Panc1 (cell line): ENCODE measurements at regions not wholly inside any gene's neighbourhood (a gene's known extent, or its start where the extent isn't known, plus 50 kb on each side); places are given as distances from the start of the nearest gene placed in this dataset.
A peak's percentile ranks its signal among the peaks of the same experiment; 100 is the strongest.

Experiments used
- ATAC-seq: fragments of 200-7000 bp; cut with Tn5 transposase; 2 replicates; pipeline ENCODE4 v1.9.1; 2020; ENCODE audit warnings: mild to moderate bottlenecking, moderate library complexity
- BruUV-seq: library from RNA; stranded (reverse); fragments of 400-500 nt; replicated peaks from 2 replicates; lab custom pipeline; 2021; lab: Mats Ljungman, UMichigan
- CTCF ChIA-PET: fragments of 300-600 bp; sonication (Branson Sonifier 250); formaldehyde crosslinking; loops from one replicate; lab custom pipeline; 2022; ENCODE audit warnings: antibody characterized with exemption; lab: Charles Lee
- POLR2A ChIA-PET: fragments of 300-600 bp; sonication (Branson Sonifier 250); formaldehyde crosslinking; loops from one replicate; lab custom pipeline; 2022; ENCODE audit warnings: antibody characterized with exemption; lab: Charles Lee
- DNase-seq: peaks from one replicate; pipeline ENCODE4 v3.0.0-alpha.2; 2010; ENCODE audit warnings: low read depth, low spot score
- H3K27ac ChIP-seq: 2 replicates; pipeline ENCODE4 v1.5.1; 2011; ENCODE audit warnings: mild to moderate bottlenecking, low read length, inconsistent platforms
- H3K27me3 ChIP-seq: fragments of 200-500 bp; sonication (Bioruptor generic); 2 replicates; pipeline ENCODE4 v1.6.0; 2014; ENCODE audit warnings: low read length, inconsistent platforms; ENCODE audit not compliant: control insufficient read depth, insufficient read depth
- H3K36me3 ChIP-seq: fragments of 200-500 bp; sonication (Bioruptor generic); 2 replicates; pipeline ENCODE4 v1.5.1; 2014; ENCODE audit warnings: inconsistent platforms, mild to moderate bottlenecking, low read length, moderate library complexity; ENCODE audit not compliant: control insufficient read depth, insufficient read depth
- H3K4me1 ChIP-seq: 2 replicates; pipeline ENCODE4 v1.5.1; 2011; ENCODE audit warnings: inconsistent platforms, mild to moderate bottlenecking, low read length, moderate library complexity; ENCODE audit not compliant: control insufficient read depth, insufficient read depth
- H3K4me3 ChIP-seq, 2 experiments: 2 replicates each; pipeline ENCODE4 v1.5.1; 2011 to 2012; ENCODE audit warnings: low read depth in 2 of 2, low read length in 2 of 2, mild to moderate bottlenecking in 2 of 2, inconsistent platforms in 1 of 2, moderate library complexity in 1 of 2
- H3K9me3 ChIP-seq: fragments of 200-500 bp; sonication (Bioruptor generic); 2 replicates; pipeline ENCODE4 v1.5.1; 2014; ENCODE audit warnings: low read depth, mild to moderate bottlenecking, inconsistent platforms, low read length, moderate library complexity; ENCODE audit not compliant: control insufficient read depth, insufficient read depth
- CTCF ChIP-seq: fragments of 450-650 bp; IDR thresholded peaks from 2 replicates; pipeline ENCODE4 v1.5.1; 2017; ENCODE audit warnings: mild to moderate bottlenecking
- POLR2AphosphoS5 ChIP-seq: IDR thresholded peaks from 2 replicates; pipeline ENCODE4 v1.6.1; 2012; ENCODE audit warnings: mild to moderate bottlenecking, low read depth, low read length, moderate library complexity
- SIN3A ChIP-seq: IDR thresholded peaks from 2 replicates; pipeline ENCODE4 v1.6.1; 2012; ENCODE audit warnings: low read depth, mild to moderate bottlenecking, low read length, moderate library complexity, borderline replicate concordance; ENCODE audit not compliant: insufficient read depth
- TCF7L2 ChIP-seq: IDR thresholded peaks from 2 replicates; pipeline ENCODE4 v1.6.1; 2011; ENCODE audit warnings: mild to moderate bottlenecking, low read depth, low read length, inconsistent platforms
- in situ Hi-C: cut with HindIII; loops from 2 replicates; pipeline ENCODE4 v1.10.0; 2016; ENCODE audit warnings: low sequenced_read_pairs, low pct_unique_long_range_greater_than_20kb
- intact Hi-C: fragments of 100-400 bp; cut with micrococcal nuclease; formaldehyde crosslinking; loops from one replicate; pipeline ENCODE4 v1.10.0; 2022; ENCODE audit not compliant: unreplicated experiment
- TF ChIP-seq, protein P1 (sequence below), 2 experiments: IDR thresholded peaks; 2 replicates each; pipeline ENCODE4 v1.6.1; 2011 to 2012; ENCODE audit warnings: low read depth in 2 of 2, control low read depth in 1 of 2, low read length in 1 of 2, mild to moderate bottlenecking in 1 of 2, moderate library complexity in 1 of 2; ENCODE audit not compliant: insufficient read depth in 1 of 2

GRCh38 chr14:55805250-55805649 is 225.2 kb downstream of the KTN1 start:
- TF ChIP-seq TCF7L2 (no peak), CTCF (no peak), SIN3A (no peak), POLR2AphosphoS5 (no peak)
- TF ChIP-seq, protein P1, sequence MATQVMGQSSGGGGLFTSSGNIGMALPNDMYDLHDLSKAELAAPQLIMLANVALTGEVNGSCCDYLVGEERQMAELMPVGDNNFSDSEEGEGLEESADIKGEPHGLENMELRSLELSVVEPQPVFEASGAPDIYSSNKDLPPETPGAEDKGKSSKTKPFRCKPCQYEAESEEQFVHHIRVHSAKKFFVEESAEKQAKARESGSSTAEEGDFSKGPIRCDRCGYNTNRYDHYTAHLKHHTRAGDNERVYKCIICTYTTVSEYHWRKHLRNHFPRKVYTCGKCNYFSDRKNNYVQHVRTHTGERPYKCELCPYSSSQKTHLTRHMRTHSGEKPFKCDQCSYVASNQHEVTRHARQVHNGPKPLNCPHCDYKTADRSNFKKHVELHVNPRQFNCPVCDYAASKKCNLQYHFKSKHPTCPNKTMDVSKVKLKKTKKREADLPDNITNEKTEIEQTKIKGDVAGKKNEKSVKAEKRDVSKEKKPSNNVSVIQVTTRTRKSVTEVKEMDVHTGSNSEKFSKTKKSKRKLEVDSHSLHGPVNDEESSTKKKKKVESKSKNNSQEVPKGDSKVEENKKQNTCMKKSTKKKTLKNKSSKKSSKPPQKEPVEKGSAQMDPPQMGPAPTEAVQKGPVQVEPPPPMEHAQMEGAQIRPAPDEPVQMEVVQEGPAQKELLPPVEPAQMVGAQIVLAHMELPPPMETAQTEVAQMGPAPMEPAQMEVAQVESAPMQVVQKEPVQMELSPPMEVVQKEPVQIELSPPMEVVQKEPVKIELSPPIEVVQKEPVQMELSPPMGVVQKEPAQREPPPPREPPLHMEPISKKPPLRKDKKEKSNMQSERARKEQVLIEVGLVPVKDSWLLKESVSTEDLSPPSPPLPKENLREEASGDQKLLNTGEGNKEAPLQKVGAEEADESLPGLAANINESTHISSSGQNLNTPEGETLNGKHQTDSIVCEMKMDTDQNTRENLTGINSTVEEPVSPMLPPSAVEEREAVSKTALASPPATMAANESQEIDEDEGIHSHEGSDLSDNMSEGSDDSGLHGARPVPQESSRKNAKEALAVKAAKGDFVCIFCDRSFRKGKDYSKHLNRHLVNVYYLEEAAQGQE (IDR thresholded peaks at IDR 0.05; ENCODE audit: insufficient read depth in 1 of 2, low read depth in 2 of 2, low read length in 1 of 2) = no peak
- no peak overlapping the region for H3K4me3 ChIP-seq
- ChIA-PET POLR2A (no interaction called here), CTCF (no interaction called here)
- no peaks in the 10 kb centered on the region for H3K9me3 ChIP-seq
- DNase-seq = no peak
- intact Hi-C loops = no loop called here
- no peaks in the 10 kb centered on the region for H3K36me3 ChIP-seq
- BruUV-seq = no TSS peak
- 0 out of 2 replicates have a peak, but pooled peaks cover 2% of the 10 kb centered on the region for H3K4me1 ChIP-seq
- no peaks in the 10 kb centered on the region for H3K27me3 ChIP-seq
- H3K27ac ChIP-seq = no peak overlapping the region
- no peak for ATAC-seq
- in situ Hi-C loops = no loop called here

GRCh38 chr14:55807053-55807880 is 227.3 kb downstream of the KTN1 start:
- TF ChIP-seq CTCF = no peak
- no peak for TF ChIP-seq TCF7L2
- TF ChIP-seq, protein P1 (IDR thresholded peaks at IDR 0.05; ENCODE audit: insufficient read depth in 1 of 2, low read depth in 2 of 2, low read length in 1 of 2) = no peak
- TF ChIP-seq POLR2AphosphoS5 = no peak
- no peak for TF ChIP-seq SIN3A
- H3K9me3 ChIP-seq = no peaks in the 10 kb centered on the region
- in situ Hi-C loops (no loop called here), intact Hi-C loops (no loop called here)
- no peak overlapping the region for H3K4me3 ChIP-seq
- ATAC-seq (peak; percentile 51), DNase-seq (no peak)
- no TSS peak for BruUV-seq
- CTCF ChIA-PET = no interaction called here
- POLR2A ChIA-PET = interaction anchor here (0.6 to 0.7 kb wide), 2 partner anchors 266 to 416 kb away, joined by 3 read pairs; no protein-coding TSS in a partner anchor
- H3K36me3 ChIP-seq = no peaks in the 10 kb centered on the region
- no peak overlapping the region for H3K27ac ChIP-seq
- H3K27me3 ChIP-seq = no peaks in the 10 kb centered on the region
- H3K4me1 ChIP-seq = 0 out of 2 replicates have a peak, but pooled peaks cover 2% of the 10 kb centered on the region
